Heart left ventricle (tissue), 13 donors: ENCODE measurements at regions not wholly inside any gene's neighbourhood (a gene's known extent, or its start where the extent isn't known, plus 50 kb on each side); places are given as distances from the start of the nearest gene placed in this dataset.

Source experiments
- CTCF ChIP-seq, 12 donors: fragments of 200-600 bp; sonication (generic) in 4 of 12; IDR thresholded peaks; one replicate each; pipeline versions ENCODE4 v1.5.0 to v1.8.0; 2018 to 2022; ENCODE audit warnings: antibody characterized with exemption in 12 of 12, mild to moderate bottlenecking in 5 of 12
- POLR2A ChIP-seq, 2 donors: fragments of 450-650 bp; IDR thresholded peaks; one replicate each; pipeline ENCODE4 v1.6.1; 2017; ENCODE audit warnings: antibody characterized with exemption in 2 of 2, mild to moderate bottlenecking in 2 of 2, moderate library complexity in 2 of 2
- donor health status: ischemic (EF 13 %, LVEDD 7.1; RV severe dilation, severe dysfunction).
- donor health status: DM: no; HTN: yes; CAD: no.
- donor health status: DM: no; HTN: no; CAD: no.
- donor health status: ischemic (EF 25% LVEDD 6.9; RV normal size, moderate dysfunction).
- donor health status: ischemic (EF 25% LVEDD 5.7; RV mildly dilated, moderate dysfunction).
- donor health status: ischemic (EF 35%, LVEDD 5.7; RV mildly dilated, moderate dysfunction).
- donor health status: nonischemic (EF 11% LVEDD 7.7; RV severe dilation, severe dysfunction).
- donor health status: DM: yes; HTN: yes; CAD: no.
- donor health status: PGD.
- donor health status: ischemic (EF 29% LVEDD 5.4; RV normal size, mild dysfunction).
- donor health status: nonischemic (EF 23%, LVEDD 6.1; RV moderate dilation, normal function).

GRCh38 chr15:92819278-92820235 is 80.6 kb upstream of the CHD2 start:
- TF ChIP-seq CTCF (IDR thresholded peaks at IDR 0.05) (no peak), POLR2A (IDR thresholded peaks at IDR 0.05) (no peak)
